GM19025 (cell line): ENCODE measurements at regions not wholly inside any gene's neighbourhood (a gene's known extent, or its start where the extent isn't known, plus 50 kb on each side); places are given as distances from the start of the nearest gene placed in this dataset.

Experiments used
- ATAC-seq: cut with Tn5 transposase; IDR thresholded peaks from one replicate; pipeline ENCODE4 v1.9.1; 2021; ENCODE audit warnings: mild to moderate bottlenecking, low read depth, moderate library complexity; ENCODE audit not compliant: unreplicated experiment

DNA sequence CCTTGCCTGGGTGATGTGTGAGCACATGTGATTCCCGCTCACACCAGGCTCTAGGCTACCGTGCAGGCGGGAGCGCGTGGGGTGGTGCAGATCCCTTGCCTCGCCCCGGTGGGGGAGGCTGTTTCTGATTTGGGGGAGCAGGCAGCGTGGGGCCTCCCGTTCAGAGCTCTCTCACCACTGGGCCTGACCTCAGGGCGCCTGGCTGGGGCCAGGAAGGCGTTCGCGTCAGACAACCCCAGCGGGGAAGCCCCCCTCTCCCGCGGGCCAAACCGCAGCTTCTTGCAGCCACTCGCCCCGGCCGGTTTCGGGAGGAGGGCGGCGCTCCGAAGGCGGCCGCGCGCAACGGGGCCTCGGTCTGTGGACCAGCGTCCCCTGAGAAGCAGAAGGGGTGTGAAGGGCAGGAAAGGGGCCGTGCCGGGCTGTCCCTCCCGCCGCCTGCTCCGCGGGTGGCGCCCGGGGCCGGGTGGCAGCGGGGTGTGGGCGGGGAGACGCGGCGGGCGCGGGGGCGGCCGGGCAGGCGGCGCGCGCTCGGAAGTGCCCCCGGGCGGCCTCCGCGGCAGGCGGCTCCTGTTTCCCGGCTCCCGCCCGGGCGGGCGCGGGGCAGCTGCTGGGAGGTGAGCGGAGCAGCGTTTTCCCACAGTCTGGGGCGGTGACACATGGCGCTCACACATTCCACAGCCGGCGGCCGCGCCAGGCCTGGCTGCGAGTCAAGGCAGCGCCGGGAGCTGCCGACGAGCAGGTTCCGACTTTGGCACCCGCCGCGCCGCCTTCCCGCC lies 65.1 kb upstream of the HES1 start:
- ATAC-seq, result peak; percentile 90

DNA sequence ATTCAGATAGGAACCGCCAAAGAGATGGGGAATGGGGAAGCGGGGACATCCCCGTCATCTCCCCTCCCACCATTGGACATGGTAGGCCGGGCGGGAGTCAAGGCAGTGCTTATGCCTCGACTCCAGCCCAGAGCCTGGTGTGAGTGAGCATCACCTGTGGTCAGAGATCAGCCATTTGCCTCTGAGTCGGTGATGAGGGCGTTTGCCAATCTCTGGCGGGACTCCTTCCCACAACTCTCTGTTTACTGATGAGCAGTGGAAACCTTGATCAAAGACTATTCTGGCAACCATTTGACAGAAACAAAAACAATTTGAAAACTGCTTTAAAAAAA lies 63.9 kb upstream of the HES1 start:
- ATAC-seq, result no peak

GRCh38 chr3:194072691-194073279 lies 63.2 kb upstream of the HES1 start:
- ATAC-seq, result no peak

DNA sequence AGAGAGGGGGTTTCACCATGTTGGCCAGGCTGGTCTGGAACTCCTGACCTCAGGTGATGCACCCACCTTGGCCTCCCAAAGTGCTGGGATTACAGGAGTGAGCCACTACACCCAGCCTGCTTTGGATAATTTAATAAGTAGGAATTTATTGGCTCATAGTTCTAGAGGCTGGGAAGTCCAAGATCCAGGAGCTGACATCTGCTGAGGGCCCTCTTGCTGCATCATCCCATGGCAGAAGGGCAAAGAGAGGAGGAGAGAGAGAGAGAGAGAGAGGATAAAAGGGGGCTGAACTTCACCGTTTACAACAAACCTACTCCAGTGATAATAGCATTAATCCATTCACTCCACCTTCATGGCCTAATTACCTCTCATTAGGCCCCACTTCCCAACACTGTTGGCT lies 62.0 kb upstream of the HES1 start:
- ATAC-seq, result no peak

DNA sequence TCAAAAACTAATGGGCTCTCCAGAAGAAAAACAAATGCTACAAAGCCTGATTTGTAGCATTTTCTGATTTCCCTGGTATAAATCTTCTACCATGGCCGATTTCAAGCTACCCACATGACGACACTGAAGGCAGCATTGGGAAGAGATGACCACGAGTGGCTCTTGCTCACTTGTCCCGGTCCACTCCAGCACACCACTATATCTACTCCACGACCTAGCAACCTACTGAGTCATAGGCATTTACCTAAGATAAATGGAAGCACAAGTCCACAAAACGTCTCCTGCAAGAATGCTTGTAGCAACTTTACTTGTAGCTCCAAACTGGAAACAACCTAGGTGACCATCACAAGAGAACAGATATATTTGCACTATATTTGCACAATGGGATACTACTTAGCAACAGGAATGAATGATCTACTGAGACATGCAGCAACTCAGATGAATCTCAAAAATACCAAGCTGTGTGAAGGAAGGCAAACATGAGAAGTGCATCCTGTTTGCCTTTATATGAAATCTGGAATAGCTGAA lies 60.8 kb upstream of the HES1 start:
- ATAC-seq, result no peak

DNA sequence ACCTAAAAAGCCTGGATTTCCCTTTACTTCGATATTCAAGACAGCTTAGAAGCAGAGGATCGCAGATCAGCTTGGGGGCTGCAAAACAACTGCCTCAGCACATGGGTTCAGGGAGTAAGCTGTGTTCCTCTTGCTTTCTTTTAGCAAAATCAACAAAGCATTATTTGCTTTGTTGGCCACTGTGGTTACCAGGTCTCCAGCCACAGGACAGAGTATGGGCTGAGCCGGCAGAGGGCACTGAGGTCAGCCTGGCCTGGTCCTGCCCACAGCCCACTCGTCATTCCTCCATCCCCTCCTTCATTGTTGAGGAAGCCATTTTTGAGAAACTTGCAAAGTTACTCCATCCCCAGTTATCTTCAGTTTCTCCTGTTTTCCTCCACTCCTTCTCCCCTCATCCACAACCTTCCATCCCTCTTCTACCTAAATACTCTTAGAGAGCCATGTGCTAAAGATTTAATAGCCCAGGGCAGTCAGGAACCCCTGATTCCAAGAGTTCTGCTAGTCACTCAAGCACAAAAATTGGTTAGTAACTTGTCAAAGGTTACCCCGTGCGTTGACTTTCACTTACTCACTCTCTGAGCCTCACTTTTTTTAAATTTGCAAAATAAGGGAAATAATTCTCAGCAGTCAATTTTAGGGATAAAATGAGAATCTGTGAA lies 60.0 kb upstream of the HES1 start:
- ATAC-seq, result no peak

DNA sequence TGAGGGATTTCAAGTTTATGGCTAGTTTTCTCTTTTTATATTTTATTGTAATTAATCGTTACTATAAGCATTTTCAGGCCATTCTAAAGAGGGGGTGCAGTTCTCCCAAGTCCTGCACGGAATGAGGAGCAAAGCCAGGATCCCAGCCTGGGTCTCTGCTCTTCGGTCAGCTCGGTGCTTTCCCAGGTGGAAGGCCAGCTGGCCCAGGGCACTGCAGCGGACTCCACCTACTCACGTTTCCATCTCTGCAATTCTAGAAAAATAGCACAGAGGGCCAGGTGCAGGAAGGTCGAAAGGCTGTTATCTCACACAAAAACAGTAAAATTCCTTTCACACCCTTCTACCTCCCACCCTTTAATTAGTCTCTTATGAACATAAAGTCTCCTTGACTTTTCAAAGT lies 59.5 kb upstream of the HES1 start:
- ATAC-seq, result no peak

DNA sequence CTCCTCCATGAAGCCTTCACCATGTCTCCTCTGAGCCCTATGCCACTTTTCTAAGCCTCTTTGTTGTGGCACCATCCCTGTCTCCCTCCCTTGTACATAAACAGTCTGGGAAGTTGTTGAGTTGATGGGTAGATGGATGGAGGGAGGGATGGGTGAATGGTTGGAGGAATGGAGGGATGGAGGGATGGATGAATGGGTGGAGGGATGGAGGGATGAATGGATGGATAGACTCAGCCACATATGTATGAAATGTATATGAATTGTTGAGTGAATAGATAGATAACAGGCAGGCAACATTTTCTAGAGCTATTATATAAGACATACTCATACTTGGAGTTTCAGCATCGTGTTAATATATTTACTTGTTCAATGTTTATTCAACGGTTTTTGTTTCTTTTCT lies 58.3 kb upstream of the HES1 start:
- no peak for ATAC-seq

DNA sequence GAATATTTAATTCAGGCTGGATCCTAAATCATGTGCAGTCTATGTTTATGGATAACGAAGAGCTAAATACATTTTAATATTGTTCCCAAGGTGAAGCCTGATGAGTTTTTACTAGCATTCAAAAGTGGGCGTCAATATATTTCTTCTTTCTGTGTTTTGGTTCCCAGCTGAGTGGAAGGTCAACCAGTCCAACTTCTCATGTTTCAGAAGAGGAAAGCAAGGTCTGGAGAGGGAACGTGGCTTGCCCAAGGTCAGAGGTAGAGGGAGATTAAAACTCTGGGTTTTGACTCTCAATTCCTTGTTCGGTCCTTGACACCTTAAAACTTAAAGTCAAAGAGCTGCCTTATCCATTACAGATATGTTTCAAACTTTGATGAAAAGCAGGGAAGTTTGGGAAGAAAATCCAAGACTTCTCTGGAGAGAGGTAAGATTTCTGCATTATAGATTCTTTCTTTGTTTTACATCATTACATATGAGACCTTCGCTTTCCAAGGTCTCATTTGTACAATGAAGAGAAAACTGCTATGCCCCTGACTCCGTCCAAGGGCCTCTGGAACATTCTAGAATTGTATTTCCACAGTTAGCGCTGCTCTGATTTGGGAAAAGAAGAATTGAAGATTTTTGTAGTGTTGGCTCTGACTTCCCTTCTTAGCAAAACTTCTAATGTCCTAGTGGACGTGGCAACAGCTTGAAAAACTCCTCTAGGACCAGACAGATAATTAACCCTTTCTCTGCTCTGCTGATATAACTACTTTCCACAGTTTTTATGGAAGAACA lies 57.7 kb upstream of the HES1 start:
- ATAC-seq, result no peak

DNA sequence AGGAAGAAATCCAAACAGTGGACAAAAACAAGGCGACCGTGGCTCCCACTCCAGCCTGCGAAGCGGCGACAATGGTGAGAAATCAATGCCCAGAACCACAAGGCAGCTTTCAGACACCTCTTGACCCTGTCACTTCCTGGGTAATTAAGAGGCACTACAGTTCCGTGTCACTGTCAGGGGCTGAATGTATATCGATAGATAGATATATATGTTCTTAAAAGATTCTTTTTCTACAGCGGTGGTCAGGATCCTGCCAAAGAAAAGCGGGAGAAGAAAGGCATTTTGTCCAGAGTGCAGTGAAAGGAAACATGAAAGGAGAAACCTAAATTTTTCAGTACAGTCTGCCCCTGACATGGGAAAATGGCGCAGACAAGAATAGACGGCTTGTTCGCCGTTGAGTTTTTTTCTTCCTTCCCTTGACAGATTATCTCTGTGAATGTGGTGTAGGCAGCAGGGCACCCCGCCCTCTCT lies 56.2 kb upstream of the HES1 start:
- no peak for ATAC-seq

DNA sequence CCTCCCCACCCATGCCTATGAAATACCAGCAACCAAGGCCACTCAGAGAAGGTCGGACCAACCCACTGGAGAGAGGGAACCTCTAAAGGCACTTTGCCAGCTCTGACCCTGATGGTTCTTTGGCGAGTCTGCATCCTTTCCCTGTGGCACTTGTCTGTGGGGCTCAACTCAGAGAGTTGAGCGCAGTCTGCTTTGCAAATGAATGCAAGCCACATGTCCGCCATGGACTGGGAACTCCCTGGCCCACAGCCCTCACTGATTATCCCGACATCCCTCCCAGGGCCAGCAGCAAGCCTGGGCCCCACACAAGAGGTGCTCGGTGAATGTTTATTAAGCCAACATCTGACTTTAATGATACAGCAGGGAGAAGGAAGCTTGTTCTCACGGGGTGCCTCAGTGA lies 55.5 kb upstream of the HES1 start:
- no peak for ATAC-seq

DNA sequence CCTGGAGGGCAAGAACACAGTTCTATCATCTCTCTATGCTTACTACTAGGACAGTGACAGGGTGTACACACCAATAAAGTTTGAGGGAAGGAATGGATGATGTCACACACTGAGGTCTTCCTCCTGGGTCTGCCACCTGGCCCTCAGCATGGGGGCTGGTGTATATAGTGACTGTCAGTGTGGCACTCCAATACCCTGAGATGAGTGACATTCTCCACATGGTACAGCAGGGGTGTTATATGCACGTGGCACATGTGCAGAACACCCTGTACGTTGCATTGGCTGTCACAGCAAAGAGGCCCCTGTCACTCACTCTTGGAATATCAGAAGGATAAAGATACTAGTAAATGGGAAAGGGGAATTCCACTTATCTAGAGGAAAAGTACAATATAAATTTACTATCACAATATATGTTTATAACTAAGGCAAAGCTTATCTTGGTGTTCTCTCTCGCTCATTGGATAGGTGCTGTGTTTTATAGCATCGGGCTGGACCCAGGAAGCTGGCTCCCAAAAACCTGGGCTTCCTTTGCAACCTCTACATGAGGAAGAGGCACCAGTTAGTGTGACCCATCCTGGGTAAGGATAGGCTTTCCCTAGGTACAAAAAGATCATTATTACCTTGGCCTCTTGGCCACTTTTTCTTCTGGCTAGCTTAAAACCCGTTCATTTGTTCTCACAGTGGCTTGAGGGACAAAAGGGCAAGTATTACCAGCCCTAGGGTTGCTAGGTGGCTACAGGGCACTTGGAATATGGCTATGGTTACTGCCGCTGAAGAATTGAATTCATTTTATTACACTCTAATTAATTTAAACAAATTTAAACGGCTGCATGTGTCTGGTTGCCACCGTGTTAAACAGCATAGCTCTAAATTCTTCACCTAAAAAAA lies 54.8 kb upstream of the HES1 start:
- no peak for ATAC-seq

DNA sequence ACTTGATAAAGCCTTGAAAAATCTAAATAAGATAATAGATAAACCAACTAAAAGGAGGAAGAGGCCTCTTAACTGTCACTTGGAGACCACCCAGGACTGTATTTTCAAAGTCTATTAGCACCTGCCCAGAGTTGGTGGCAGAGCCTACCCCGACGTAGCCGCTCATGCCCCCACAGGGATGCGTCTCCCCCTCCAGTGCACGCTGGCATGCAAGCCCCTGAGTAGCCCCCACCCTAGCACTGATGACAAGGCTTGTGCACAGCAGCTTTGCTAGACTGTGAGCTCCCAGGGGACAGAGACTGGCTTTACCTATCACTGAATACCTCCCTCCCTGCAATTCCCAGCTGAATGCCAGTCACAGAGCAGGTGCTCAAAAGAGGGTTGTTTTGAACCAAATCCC lies 54.1 kb upstream of the HES1 start:
- no peak for ATAC-seq

DNA sequence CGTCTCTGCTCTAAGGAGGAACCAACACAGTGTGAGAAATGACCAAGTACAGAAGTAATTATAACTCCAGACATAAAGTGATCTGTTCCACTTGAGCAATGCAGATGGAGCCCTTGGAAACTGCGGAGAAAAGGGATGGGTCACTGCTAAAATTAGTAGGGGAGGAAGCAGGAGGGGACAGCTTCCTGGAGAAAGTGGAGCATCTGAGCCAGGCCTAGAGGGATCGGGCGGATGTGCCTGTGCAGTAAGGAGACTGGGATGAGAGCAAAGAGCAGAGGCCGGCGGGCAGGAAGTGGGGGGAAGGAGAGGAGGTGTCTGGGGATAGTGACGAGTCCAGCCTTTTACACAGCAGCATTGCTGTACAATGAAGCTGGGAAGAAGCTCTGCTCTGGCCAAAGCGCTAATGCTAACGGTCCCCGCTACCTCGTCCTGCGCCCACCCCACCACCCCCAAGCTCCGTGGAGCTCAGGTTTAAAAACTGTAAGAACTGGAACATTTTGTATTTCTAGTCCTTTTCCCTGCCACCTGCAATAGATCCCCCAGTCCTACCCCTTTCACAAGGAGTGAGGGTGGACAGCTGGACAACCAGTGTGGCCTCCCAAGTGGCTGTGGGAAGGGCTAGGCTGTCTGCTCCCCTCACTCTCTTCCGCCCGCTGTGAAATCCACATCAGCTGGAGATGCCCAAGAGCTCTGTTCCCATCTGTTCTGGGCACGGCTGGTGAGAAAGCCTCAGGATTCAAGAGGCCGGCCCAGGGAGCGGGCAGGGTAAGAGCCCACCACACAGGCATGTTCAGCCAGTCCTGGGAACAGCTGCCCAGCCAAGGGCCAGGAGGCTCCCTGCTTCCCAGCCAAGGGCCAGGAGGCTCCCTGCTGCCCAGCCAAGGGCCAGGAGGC lies 53.0 kb upstream of the HES1 start:
- ATAC-seq, result no peak

DNA sequence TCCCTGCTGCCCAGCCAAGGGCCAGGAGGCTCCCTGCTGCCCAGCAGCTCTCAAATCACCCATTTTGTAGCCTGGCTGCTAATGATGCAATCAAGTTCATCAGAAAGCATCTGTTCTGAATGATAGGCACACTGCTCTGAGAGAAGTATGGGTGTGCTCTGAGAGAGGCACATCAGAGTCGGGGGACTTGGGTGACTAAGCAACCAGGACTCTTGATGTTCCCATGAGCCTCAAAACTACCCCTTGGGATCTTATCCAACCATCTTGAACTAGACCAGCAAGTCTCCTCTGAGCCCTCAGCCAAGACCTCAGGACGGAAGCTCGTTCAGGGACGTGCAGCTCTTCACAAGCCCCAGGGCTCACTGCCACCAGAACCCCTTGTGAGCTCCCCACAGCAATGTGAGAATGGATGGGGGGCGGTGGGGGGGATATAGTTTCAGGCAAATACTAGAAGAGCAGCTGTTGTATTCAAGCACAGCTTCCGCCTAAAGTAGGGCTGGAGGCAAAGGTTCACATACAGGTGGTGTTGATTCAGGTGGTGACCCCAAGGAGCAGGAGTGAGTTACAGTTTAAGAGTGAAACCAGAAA lies 52.2 kb upstream of the HES1 start:
- peak; percentile 24 for ATAC-seq

DNA sequence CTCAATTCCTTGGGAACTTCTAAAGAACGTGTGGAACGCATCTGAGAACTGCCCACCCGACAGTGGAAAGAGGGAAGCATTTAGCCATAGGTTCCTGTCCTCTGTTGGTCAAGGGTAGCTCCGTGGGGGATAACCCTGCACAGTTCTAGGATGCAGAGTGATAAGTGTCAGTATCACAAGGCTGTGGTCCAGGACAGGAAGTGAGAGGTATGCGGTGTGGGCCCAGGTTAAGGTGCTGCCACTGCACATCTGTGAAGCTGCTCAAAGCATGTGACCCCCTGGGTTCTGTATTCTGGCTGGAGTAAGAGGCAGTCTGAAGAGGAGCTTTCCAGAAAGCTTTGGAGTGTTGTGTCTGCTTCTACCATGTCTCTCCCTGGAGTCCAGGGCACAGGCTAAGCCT lies 51.7 kb upstream of the HES1 start:
- peak; percentile 97 for ATAC-seq
